ENCODE measurements at regions not wholly inside any gene's neighbourhood (a gene's known extent, or its start where the extent isn't known, plus 50 kb on each side); places are given as distances from the start of the nearest gene placed in this dataset.

GRCh38 chr13:73177916-73178565, 119.2 kb downstream of the KLF5 start:
- ChIA-PET CTCF (no interaction called here), POLR2A (no interaction called here)
- DNase-seq (no peak), ATAC-seq (no peak)
- Histone ChIP-seq H3K27me3 (ENCODE audit: control insufficient read depth in 2 of 2, insufficient read depth in 2 of 2, low read length in 2 of 2) (no peaks in the 10 kb centered on the region), H3K9me3 (ENCODE audit: control insufficient read depth in 2 of 3, low read length in 3 of 3) (no peaks in the 10 kb centered on the region), H3K4me1 (ENCODE audit: control insufficient read depth in 2 of 2, insufficient read depth in 2 of 2, low read length in 2 of 2) (no peaks in the 10 kb centered on the region), H3K27ac (ENCODE audit: low read depth, low read length) (no peak overlapping the region), H3K36me3 (ENCODE audit: control insufficient read depth in 2 of 3, insufficient read depth in 3 of 3, low read length in 3 of 3) (no peaks in the 10 kb centered on the region), H3K4me3 (ENCODE audit: low read length) (no peak overlapping the region)
- H3K27ac Mint-ChIP-seq, result no peak overlapping the region
- peaks cover 0 to 2% (median 0%) of the 10 kb centered on the region in 11 donors for H3K9me3 Mint-ChIP-seq
- no peaks in the 10 kb centered on the region for H3K4me1 Mint-ChIP-seq
- no peaks in the 10 kb centered on the region for H3K36me3 Mint-ChIP-seq
- H3K4me3 Mint-ChIP-seq, result no peak overlapping the region
- H3K27me3 Mint-ChIP-seq, result peaks cover 0 to 4% (median 0%) of the 10 kb centered on the region in 5 donors
- intact Hi-C loops (cut with micrococcal nuclease), result no loop called here

DNA sequence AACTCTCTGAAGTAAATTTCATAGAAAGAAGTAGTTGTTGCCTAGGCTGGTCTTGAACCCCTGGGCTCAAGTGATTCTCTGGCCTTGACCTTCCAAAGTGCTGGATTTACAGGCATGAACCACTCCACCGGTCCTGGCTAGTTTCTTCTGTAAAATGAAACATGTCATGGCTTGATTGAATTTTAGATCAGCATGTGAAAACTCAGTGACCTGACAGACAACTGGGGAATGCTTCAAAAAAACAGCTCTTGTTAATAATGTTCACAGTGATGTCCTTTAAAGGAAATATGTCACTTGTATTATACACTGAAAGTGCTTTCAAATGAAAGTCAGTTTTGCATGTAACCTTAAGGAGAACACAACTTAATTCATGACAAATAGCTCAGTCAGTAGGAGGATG, 118.2 kb downstream of the KLF5 start:
- Mint-ChIP-seq H3K9me3 (peaks cover 0 to 2% (median 0%) of the 10 kb centered on the region in 11 donors), H3K27ac (peak overlapping the region in 1 of 9 donors; percentile 22), H3K4me1 (peaks cover 0 to under 1% (median 0%) of the 10 kb centered on the region in 7 donors), H3K27me3 (peaks cover 0 to 4% (median 0%) of the 10 kb centered on the region in 5 donors), H3K36me3 (no peaks in the 10 kb centered on the region), H3K4me3 (no peak overlapping the region)
- Histone ChIP-seq H3K4me1 (ENCODE audit: control insufficient read depth in 2 of 2, insufficient read depth in 2 of 2, low read length in 2 of 2) (no peaks in the 10 kb centered on the region), H3K4me3 (ENCODE audit: low read length) (no peak overlapping the region), H3K27me3 (ENCODE audit: control insufficient read depth in 2 of 2, insufficient read depth in 2 of 2, low read length in 2 of 2) (no peaks in the 10 kb centered on the region), H3K9me3 (ENCODE audit: control insufficient read depth in 2 of 3, low read length in 3 of 3) (no peaks in the 10 kb centered on the region), H3K27ac (ENCODE audit: low read depth, low read length) (no peak overlapping the region), H3K36me3 (ENCODE audit: control insufficient read depth in 2 of 3, insufficient read depth in 3 of 3, low read length in 3 of 3) (no peaks in the 10 kb centered on the region)
- DNase-seq (no peak), ATAC-seq (no peak)
- POLR2A ChIA-PET, result no interaction called here
- CTCF ChIA-PET, result no interaction called here
- intact Hi-C loops (cut with micrococcal nuclease), result no loop called here

GRCh38 chr13:73174521-73175010, 115.8 kb downstream of the KLF5 start:
- Mint-ChIP-seq H3K27ac (no peak overlapping the region), H3K9me3 (peaks cover 0 to 2% (median 0%) of the 10 kb centered on the region in 11 donors), H3K36me3 (no peaks in the 10 kb centered on the region), H3K4me3 (no peak overlapping the region), H3K27me3 (peaks cover 0 to 4% (median 0%) of the 10 kb centered on the region in 5 donors), H3K4me1 (peaks cover 0 to 5% (median 5%) of the 10 kb centered on the region in 7 donors)
- no peaks in the 10 kb centered on the region for H3K27me3 ChIP-seq (ENCODE audit: control insufficient read depth in 2 of 2, insufficient read depth in 2 of 2, low read length in 2 of 2)
- H3K4me1 ChIP-seq (ENCODE audit: control insufficient read depth in 2 of 2, insufficient read depth in 2 of 2, low read length in 2 of 2), result no peaks in the 10 kb centered on the region
- DNase-seq, result no peak
- no peaks in the 10 kb centered on the region for H3K36me3 ChIP-seq (ENCODE audit: control insufficient read depth in 2 of 3, insufficient read depth in 3 of 3, low read length in 3 of 3)
- ATAC-seq, result no peak
- no peaks in the 10 kb centered on the region for H3K9me3 ChIP-seq (ENCODE audit: control insufficient read depth in 2 of 3, low read length in 3 of 3)
- POLR2A ChIA-PET, result interaction anchor here (0.5 kb wide), 1 partner anchor 8 kb away, joined by 4 read pairs; no protein-coding TSS in a partner anchor
- H3K27ac ChIP-seq (ENCODE audit: low read depth, low read length), result no peak overlapping the region
- CTCF ChIA-PET, result no interaction called here
- no peak overlapping the region for H3K4me3 ChIP-seq (ENCODE audit: low read length)
- intact Hi-C loops (cut with micrococcal nuclease), result no loop called here

DNA sequence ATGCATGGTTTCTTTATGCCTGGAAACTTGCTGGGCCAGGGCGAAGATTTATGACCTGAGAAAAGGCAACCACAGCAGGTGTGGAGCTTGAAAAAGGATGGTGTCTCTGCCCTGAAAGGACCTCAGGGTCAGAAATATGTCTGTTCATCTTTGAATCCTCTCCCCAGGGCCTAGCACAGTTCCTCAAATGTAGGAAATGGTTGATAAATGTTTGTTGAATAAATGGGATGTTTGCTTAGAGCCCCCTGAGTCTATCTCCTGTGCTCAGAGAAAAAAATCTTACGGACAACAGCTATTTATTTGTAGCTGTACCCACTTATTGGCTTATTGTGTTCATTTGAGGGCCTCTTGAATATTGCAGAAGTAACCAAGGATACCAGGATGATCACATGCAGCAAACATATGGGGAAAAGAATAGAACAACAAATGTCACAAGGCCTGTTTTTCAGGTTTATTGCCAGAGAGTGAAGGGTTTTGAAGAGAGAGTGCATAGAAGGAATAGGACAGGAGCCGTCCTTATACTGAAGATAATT, 114.5 kb downstream of the KLF5 start:
- H3K27me3 Mint-ChIP-seq, result no peaks in the 10 kb centered on the region

DNA sequence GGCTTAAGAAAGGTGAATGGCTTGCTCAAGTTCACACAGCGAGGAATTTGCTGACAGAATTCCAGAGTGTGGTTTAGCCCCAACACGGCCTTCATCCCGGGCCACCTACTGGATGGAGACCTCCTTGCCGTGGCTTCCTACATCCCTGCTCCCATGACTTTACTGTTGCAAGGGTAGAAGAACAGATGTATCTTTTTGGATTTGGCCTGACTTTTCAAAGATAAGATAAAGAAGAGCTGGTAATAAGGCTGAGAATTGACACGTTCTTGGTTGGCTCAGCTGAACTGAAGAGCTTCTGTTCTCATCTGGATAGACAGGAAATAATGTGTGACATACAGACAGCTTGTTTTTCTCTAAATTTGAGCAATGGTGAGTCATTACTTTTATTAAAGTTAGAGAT, 113.1 kb downstream of the KLF5 start:
- ChIA-PET POLR2A (no interaction called here), CTCF (no interaction called here)
- Mint-ChIP-seq H3K4me1 (peaks cover 0 to 7% (median 5%) of the 10 kb centered on the region in 7 donors), H3K27ac (no peak overlapping the region), H3K27me3 (no peaks in the 10 kb centered on the region), H3K9me3 (no peaks in the 10 kb centered on the region), H3K36me3 (no peaks in the 10 kb centered on the region), H3K4me3 (no peak overlapping the region)
- no peak overlapping the region for H3K4me3 ChIP-seq (ENCODE audit: low read length)
- H3K4me1 ChIP-seq (ENCODE audit: control insufficient read depth in 2 of 2, insufficient read depth in 2 of 2, low read length in 2 of 2), result no peaks in the 10 kb centered on the region
- no peaks in the 10 kb centered on the region for H3K9me3 ChIP-seq (ENCODE audit: control insufficient read depth in 2 of 3, low read length in 3 of 3)
- ATAC-seq, result no peak
- H3K36me3 ChIP-seq (ENCODE audit: control insufficient read depth in 2 of 3, insufficient read depth in 3 of 3, low read length in 3 of 3), result no peaks in the 10 kb centered on the region
- no peak overlapping the region for H3K27ac ChIP-seq (ENCODE audit: low read depth, low read length)
- H3K27me3 ChIP-seq (ENCODE audit: control insufficient read depth in 2 of 2, insufficient read depth in 2 of 2, low read length in 2 of 2), result no peaks in the 10 kb centered on the region
- intact Hi-C loops (cut with micrococcal nuclease), result no loop called here
- DNase-seq, result no peak

More for the DNA sequence above, 114.5 kb downstream of the KLF5 start:
- H3K4me1 ChIP-seq (ENCODE audit: control insufficient read depth in 2 of 2, insufficient read depth in 2 of 2, low read length in 2 of 2), result no peaks in the 10 kb centered on the region
- H3K9me3 ChIP-seq (ENCODE audit: control insufficient read depth in 2 of 3, low read length in 3 of 3), result no peaks in the 10 kb centered on the region
- intact Hi-C loops (cut with micrococcal nuclease), result no loop called here
- H3K27ac ChIP-seq (ENCODE audit: low read depth, low read length), result no peak overlapping the region
- no peaks in the 10 kb centered on the region for H3K36me3 ChIP-seq (ENCODE audit: control insufficient read depth in 2 of 3, insufficient read depth in 3 of 3, low read length in 3 of 3)
- no peak overlapping the region for H3K4me3 Mint-ChIP-seq
- no peak overlapping the region for H3K4me3 ChIP-seq (ENCODE audit: low read length)
- POLR2A ChIA-PET, result no interaction called here
- H3K36me3 Mint-ChIP-seq, result no peaks in the 10 kb centered on the region
- H3K9me3 Mint-ChIP-seq, result no peaks in the 10 kb centered on the region
- CTCF ChIA-PET, result no interaction called here
- no peak for ATAC-seq
- H3K27ac Mint-ChIP-seq, result no peak overlapping the region
- no peak for DNase-seq
- H3K27me3 ChIP-seq (ENCODE audit: control insufficient read depth in 2 of 2, insufficient read depth in 2 of 2, low read length in 2 of 2), result no peaks in the 10 kb centered on the region
- H3K4me1 Mint-ChIP-seq, result peaks cover 0 to 5% (median 5%) of the 10 kb centered on the region in 7 donors

DNA sequence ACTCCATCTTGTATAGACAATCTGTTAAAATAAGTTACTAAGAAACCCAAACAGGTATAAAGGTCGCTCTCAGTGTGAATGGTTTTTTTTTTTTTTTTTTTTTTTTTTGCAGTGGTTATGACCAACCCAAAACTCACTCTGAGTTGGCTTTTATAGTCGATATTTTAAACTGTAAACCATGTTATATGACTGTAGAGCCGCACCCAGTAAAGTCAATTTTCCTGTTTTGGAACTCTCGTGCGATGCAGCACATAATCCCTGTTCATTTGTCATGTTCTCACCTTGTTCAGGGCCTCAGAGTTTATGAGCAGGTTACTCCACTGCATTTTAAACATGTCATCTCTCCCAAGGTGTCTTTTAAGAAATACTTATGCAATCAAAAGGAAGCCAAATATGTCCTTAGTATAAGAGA, 112.5 kb downstream of the KLF5 start:
- DNase-seq (no peak), ATAC-seq (no peak)
- H3K4me3 Mint-ChIP-seq, result no peak overlapping the region
- intact Hi-C loops (cut with micrococcal nuclease), result no loop called here
- no peaks in the 10 kb centered on the region for H3K36me3 Mint-ChIP-seq
- no peaks in the 10 kb centered on the region for H3K36me3 ChIP-seq (ENCODE audit: control insufficient read depth in 2 of 3, insufficient read depth in 3 of 3, low read length in 3 of 3)
- H3K27me3 Mint-ChIP-seq, result peaks cover 0 to under 1% (median 0%) of the 10 kb centered on the region in 5 donors
- no peaks in the 10 kb centered on the region for H3K4me1 ChIP-seq (ENCODE audit: control insufficient read depth in 2 of 2, insufficient read depth in 2 of 2, low read length in 2 of 2)
- no peaks in the 10 kb centered on the region for H3K9me3 Mint-ChIP-seq
- H3K27ac Mint-ChIP-seq, result no peak overlapping the region
- H3K9me3 ChIP-seq (ENCODE audit: control insufficient read depth in 2 of 3, low read length in 3 of 3), result no peaks in the 10 kb centered on the region
- H3K27me3 ChIP-seq (ENCODE audit: control insufficient read depth in 2 of 2, insufficient read depth in 2 of 2, low read length in 2 of 2), result no peaks in the 10 kb centered on the region
- ChIA-PET POLR2A (no interaction called here), CTCF (no interaction called here)
- H3K4me3 ChIP-seq (ENCODE audit: low read length), result no peak overlapping the region
- peaks cover 0 to 7% (median 5%) of the 10 kb centered on the region in 7 donors for H3K4me1 Mint-ChIP-seq
- H3K27ac ChIP-seq (ENCODE audit: low read depth, low read length), result no peak overlapping the region

GRCh38 chr13:73169971-73170370, 111.2 kb downstream of the KLF5 start:
- no peaks in the 10 kb centered on the region for H3K4me1 ChIP-seq (ENCODE audit: control insufficient read depth in 2 of 2, insufficient read depth in 2 of 2, low read length in 2 of 2)
- intact Hi-C loops (cut with micrococcal nuclease), result no loop called here
- Mint-ChIP-seq H3K9me3 (peaks cover 0 to 5% (median 0%) of the 10 kb centered on the region in 11 donors), H3K4me1 (peaks cover 0 to 7% (median 5%) of the 10 kb centered on the region in 7 donors), H3K27ac (peak overlapping the region in 1 of 9 donors; percentile 3), H3K4me3 (no peak overlapping the region), H3K27me3 (peaks cover 0 to 5% (median 0%) of the 10 kb centered on the region in 5 donors), H3K36me3 (no peaks in the 10 kb centered on the region)
- ATAC-seq, result peak; percentile 14
- POLR2A ChIA-PET, result no interaction called here
- H3K27ac ChIP-seq (ENCODE audit: low read depth, low read length), result no peak overlapping the region
- no peaks in the 10 kb centered on the region for H3K36me3 ChIP-seq (ENCODE audit: control insufficient read depth in 2 of 3, insufficient read depth in 3 of 3, low read length in 3 of 3)
- DNase-seq, result no peak
- no peaks in the 10 kb centered on the region for H3K9me3 ChIP-seq (ENCODE audit: control insufficient read depth in 2 of 3, low read length in 3 of 3)
- CTCF ChIA-PET, result no interaction called here
- H3K4me3 ChIP-seq (ENCODE audit: low read length), result no peak overlapping the region
- no peaks in the 10 kb centered on the region for H3K27me3 ChIP-seq (ENCODE audit: control insufficient read depth in 2 of 2, insufficient read depth in 2 of 2, low read length in 2 of 2)

All from naive thymus-derived CD4-positive, alpha-beta T cell (primary cell).